Activated naive CD4-positive, alpha-beta T cell (primary cell): ENCODE measurements at regions not wholly inside any gene's neighbourhood (a gene's known extent, or its start where the extent isn't known, plus 50 kb on each side); places are given as distances from the start of the nearest gene placed in this dataset.
"Not testable (repeated sequence)": the region's sequence is repeated elsewhere in the genome, so short reads cannot be mapped to it uniquely, and the experiment has no call there.

Experiments used
- DNase-seq, 4 experiments: peaks; one replicate each; lab custom pipeline; 2025; lab: John Stamatoyannopoulos, UW

DNA sequence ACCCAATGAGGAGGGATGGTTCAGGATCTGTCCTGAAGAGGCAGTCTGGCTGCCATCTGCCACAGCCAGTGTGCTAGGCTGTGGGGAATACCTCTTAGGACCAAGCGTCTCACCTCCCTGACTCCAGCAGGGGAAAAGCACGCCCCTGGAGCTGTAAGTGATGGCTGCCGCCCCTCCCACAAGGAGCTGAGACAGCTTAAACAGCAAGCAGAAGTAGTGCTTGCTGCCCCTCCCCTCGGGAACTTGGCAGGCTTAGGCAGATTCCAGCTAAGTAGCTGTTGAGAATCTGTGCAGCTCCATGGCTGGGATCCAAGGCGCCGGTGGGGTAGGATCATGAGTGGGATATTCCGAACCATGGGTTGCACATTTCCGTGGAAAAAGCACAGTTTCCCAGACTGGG, 360.4 kb upstream of the MDGA2 start:
- no peak for DNase-seq

DNA sequence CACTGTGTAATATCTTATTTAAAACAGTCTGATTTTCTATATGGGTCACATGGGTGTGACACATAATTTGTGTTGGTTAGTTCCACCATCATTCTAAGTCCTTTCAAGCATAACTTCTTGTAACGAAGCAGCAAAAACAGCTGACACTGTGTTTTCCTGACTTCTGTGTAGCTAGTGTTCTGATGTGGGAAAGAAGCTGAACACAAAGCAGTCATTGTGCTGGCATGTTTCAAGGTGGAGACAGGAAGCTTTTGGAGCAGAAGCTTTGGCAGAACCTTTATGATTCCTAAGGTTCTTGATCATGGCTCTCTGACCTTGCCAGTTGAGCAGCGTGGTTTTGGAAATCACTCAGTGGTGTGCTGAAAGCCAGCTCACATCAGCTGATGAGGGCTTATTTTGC, 351.7 kb upstream of the MDGA2 start:
- no peak for DNase-seq

DNA sequence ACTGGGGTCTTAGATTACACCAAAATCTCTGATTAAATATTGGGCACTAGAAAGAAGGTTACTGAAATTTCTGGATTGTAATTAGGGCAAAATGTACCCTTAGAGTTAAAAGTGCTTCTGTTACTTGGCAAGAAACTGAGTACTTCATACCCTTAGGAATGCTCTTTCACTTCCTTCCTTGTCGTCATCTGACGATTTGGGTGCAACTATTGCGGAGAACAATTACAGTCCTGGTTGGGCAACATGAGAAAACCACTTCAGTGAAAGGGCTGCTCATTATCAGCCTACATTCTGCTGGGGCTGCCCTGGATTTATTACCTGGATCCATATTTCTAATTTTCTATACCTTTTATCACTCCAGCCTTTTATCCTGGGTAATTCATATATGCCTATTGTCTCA, 348.5 kb upstream of the MDGA2 start:
- no peak for DNase-seq

DNA sequence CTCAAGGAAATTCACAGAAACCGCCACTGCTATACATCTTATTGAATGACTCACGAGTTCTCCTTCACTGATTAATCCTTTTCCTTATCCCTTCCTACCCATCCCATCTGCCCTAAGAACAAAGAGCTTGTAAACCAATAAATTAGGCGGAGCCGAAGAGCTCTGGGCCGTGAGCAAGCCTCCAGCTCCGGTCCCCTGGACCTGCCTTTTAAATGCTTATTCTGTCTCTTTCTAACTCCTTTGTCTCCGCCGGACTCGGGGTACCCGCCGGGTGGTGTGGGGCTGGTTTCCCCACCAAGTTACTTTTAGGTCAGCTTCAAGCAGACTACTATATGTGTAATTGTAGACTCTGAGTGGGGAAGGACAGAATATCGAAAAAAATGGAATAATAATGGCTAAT, 336.1 kb upstream of the MDGA2 start:
- DNase-seq: not testable (repeated sequence)

DNA sequence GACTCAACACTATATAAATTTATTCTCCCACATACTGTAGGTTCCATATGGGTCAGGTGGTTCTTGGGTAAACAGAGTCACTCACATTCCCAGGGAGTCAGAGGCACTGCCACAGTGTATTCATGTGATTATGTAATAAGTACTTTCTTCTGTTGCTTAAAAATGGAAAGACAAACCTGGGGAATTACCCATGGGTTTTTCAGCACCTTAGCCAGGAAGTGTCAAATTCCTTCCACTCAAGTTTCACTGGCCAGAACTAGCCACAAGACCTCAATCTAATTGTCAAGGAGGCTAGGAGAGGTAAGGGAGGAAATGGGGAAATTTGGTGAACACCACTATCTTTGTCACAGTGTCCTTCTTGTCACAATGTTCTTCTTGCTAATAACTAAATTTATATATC, 333.2 kb upstream of the MDGA2 start:
- DNase-seq: no peak

DNA sequence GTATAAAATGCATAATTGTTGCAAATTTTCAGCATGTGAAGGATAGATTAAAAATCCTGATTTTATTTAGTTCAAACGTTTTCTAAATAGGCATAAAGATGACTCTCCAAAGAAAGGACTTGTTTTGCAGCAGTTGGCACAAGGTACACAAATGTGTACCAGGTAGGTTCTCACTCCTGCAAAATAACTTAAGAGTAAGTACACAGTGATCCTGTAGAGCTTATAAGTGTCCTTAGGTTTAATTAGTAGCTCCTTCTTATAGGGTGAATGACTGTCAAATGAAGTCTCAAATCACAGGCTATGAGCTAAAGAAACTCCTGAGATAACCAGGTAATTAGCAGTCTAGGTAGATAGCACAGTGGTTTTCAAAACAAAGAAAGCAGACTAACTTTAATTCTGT, 330.6 kb upstream of the MDGA2 start:
- DNase-seq: no peak

DNA sequence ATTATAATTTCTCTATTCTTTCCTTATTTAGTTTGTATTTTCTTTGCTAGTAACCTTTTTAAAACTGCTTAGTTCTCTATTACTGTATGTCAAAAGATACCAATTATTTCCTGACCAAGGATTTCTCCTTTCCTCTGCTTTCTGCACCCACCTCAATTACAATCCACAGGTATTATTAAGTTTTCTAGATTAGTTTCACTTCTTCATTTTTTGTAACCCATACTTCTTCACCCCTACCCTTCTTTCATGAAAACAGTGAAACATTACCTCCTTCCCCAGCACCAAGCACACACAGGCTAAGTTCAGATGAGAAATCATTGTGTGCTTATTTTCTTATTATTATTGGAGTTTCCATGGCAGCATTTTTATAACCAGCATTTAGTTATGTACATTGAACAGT, 318.5 kb upstream of the MDGA2 start:
- DNase-seq: no peak

DNA sequence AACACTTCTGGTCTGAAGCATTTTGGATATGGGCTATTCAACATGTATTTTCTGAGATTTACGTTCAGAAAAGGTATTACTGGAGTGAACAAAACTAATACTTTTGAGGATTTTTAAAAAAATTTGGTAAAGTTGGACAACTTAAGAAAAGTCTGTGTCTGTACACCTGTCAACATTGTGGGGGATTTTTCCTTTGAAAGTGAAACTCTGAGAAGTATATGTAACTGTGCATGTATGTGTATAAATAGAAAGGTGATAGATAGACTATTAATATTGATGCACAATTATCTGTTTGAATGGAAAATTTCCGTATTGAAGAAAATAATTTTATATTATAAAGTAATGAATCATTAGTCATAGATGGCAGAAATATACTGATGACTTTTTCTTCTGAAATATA, 312.8 kb upstream of the MDGA2 start:
- no peak for DNase-seq

DNA sequence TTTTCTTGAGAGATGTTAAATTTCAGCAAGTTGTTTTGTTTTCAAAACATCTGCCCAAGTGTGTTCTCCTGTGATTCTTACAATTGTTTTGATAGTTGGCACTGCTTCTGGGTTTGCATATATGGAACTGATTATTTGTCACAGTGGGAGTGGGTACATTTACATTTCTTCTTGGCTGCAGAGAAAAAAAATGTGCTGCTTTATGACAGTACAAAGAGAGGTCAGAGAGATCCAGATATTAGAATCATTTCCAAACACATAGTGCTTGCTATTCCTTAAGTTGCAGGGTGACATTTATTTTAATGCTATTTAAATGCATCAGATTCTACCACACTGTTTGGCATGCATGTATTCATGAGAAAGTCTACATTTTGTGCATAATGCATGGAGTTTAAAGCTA, 303.5 kb upstream of the MDGA2 start:
- DNase-seq: no peak

DNA sequence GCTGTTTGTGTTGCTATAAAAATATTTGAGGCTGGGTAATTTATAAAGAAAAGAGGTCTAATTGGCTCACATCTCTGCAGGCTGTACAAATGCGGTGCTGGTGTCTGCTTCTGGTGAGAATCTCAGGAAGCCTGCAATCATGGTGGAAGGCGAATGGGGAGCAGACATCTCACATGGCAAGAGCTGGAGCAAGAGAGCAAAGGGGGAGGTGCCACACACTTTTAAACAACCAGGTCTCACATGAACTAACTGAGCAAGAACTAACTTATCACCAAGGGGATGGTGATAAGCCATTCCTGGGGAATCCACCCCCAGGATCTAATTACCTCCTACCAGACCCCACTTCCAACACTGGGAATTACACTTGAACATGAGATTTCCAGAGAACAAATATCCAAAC, 300.7 kb upstream of the MDGA2 start:
- DNase-seq: no peak

DNA sequence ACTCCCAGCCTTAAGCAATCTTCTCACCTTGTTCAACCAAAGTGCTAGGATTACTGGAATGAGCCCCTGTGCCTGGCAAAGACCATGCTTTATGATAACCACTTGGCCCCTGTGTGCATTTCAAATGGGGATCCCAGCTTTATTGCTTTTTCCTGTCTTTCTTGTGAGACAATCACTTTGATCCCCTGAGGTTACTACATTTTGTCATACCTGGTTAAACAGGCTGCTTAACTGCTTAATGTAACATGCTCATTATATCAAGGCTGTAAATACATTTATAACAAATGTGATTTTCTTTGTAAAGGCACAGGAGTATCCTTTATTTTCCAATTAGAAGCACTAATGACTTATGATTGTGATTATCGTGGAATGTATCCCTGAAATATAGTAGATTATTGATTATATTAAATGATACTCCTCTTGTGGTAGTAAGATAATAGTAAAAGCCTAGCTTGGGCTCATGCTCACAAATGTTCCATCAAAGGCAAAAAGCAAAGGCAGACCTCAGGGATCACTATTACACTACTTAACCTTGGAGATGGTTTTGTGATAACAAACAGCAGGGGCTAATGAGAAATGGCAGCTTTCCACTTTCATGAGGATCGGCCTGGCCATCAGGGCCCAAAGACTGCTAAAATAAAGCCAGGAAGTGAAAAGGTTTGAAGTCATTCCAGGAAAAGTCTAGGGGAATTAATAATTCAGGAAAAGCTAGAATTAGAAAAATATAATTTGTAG, 290.8 kb upstream of the MDGA2 start:
- no peak for DNase-seq

DNA sequence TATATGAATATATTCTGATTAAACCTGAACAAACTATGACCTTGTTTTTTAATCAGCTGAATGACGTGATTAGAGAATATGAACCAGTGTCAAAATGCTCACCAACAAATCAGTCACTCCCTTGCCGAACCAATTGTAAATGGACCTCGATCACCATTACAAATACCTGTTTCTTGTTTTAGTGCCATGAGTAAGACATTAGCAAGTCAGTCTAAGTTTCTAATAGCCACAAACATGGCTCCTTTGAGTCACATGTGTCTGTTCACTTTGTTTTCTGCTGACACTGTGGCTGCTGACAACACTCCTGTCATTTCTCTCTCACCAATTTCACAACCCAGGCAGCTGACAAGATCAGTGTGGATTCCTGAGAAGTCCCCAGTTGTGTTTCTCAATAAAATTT, 286.2 kb upstream of the MDGA2 start:
- DNase-seq: no peak

DNA sequence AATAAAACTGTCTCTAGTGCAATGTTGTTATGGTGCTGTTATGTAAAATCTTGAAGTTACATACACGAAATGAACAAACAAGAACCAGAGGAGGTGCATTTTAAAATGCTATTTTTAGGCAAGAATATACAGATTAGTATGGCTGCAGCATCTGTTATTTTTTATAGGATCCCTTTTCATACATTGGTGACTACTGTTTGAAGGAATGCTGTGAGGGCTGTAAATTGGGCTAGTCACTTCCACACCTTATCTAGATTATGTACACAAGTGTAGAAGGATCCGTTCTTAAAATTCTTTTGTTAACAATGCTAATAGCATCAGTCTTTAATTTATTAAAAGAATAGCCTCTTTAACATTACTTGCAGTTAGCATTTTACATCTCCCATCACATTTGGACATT, 284.3 kb upstream of the MDGA2 start:
- DNase-seq: no peak

DNA sequence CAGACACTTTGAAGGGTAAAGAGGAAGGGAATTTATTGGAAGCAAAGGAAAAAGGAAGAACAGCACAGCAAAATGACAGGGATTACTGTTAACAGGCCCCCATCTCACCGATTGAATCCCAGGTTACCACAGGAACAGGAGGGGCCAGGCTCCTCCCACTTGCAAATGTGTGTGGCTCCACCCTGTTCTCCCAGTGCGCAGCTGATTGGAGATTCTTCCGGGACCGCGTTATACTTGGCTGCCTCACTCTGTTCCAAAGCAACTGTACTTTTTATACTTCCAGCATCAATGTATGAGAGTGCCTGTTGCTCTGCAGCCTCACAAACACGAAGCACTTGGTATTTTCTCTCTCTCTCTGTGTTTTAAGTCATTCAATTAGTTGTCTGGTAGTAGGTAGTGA, 273.6 kb upstream of the MDGA2 start:
- no peak for DNase-seq

DNA sequence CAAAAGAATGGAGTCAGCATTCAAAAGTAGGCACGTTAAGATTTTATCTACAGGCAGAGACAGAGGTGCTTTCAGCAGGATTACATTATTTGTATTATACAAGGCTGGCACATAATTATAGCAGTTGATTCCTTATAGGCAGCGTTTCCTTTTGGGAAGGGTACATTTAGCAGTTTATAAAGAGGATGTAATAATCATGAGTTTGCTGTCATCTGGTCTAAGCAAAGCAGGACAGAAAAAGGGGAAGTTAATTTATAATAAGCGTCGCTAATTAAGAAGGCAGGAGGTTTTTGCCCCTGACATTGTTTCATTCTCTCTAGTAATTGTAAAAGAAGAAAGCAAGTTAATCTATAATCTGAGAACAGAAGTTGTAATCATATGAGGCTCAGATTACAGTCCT, 259.9 kb upstream of the MDGA2 start:
- no peak for DNase-seq

DNA sequence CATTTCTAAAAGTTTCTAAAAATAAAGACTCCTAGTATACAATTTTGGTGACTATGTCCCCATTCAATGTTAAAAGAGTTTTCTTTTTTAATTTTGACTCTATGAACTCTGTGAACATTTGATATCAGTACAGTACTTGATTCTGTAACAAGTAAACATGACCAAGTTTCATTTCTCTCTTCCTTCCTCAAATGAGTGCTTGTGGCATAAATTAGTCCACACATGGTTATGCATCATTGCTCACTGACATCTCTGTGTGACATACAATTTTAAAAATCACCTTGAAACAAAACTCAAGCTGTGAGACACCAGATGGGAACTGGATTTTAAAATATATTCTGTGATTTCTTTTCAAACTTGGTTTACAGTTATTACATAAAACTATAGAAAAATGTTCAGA, 253.9 kb upstream of the MDGA2 start:
- no peak for DNase-seq

DNA sequence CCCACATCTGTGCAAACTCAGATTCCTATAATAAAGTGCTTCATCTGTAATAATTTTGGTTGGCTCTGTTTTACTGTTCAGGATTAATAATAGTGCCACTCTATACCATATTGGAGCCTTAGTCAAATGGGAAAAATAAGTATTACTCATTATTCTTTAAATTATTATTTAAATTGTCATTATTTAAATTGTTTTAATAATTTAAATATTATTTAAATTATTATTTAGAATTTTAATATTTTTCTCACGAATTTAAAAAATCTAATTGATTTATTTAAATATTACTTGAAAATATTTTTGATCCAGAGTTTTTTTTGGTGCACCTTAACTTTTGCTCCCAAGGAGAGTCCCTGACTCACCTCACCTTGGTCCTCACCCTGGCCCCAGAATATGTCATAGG, 245.7 kb upstream of the MDGA2 start:
- no peak for DNase-seq

DNA sequence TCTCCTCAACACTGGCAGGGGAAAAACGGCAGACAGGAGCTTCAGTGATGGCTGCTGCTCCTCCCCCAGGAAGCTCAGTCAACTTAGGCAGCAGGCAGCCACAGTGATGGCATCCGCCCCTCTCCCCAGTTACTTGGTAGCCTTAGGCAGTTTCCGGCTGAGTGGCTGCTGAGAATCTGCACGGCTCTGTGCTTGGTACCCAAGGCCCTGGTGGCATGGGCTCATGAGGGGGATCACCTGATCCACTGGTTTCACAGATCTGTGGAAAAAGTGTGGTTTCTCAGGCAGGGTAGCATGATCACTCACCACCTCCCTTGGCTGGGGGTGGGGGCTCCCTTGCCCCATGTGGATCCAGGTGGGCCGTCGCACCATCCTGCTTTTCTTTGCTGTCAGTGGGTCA, 244.6 kb upstream of the MDGA2 start:
- DNase-seq: no peak

DNA sequence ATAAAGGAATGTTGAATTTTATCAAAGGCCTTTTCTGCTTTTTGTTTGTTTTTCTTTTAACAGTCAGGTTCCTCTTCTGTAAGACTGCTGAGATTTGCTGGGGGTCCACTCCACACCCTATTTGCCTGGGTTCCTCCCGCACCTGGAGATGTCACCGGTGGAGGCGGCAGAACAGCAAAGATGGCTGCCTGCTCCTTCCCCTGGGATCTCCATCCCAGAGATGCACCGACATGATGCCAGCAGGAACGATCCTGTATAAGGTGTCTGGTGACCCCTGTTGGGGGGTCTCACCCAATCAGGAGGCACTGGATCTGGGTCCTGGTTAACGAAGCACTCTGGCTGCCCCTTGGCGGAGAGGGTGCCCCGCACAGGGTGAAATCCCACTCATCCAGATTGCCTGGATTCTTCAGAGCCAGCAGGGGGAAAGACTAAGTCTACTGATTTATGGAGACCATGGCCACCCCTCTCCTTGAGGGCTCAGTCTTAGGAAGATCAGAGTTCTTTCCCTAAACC, 244.0 kb upstream of the MDGA2 start:
- no peak for DNase-seq

DNA sequence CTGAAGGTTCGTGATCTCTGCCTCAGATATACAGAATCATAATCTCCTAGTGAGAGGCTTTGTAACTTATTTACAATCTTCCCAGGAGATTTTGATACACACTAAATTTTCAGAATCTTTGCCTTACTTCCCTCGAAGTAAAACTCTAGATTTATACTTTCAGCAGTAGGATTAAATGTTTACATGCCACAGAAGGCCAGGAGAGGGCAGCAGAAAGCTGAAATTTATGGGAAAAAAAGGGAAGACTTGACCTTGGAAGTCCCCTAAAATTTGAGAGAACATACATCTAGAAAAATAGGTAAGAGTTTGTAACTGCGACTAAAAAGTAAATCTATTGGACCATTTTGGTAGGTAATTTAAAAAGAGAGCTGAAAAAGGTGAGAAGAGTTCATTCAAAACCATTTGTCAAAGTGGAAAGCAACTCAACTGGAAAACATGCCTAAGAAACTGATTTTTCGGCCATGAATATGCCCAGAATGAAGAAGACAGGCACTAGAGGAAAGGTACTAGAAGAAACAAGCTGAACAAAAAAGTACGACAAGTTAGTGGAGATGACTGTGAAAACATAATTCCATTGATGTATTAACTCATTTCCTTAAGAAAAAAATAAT, 242.0 kb upstream of the MDGA2 start:
- DNase-seq: no peak

DNA sequence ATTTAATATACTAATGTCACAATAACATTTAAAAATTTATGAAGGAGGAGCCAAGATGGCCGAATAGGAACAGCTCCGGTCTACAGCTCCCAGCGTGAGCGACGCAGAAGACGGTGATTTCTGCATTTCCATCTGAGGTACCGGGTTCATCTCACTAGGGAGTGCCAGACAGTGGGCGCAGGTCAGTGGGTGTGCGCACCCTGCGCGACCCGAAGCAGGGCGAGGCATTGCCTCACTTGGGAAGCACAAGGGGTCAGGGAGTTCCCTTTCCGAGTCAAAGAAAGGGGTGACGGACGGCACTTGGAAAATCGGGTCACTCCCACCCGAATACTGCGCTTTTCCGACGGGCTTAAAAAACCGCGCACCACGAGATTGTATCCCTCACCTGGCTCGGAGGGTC, 225.7 kb upstream of the MDGA2 start:
- DNase-seq: not testable (repeated sequence)

DNA sequence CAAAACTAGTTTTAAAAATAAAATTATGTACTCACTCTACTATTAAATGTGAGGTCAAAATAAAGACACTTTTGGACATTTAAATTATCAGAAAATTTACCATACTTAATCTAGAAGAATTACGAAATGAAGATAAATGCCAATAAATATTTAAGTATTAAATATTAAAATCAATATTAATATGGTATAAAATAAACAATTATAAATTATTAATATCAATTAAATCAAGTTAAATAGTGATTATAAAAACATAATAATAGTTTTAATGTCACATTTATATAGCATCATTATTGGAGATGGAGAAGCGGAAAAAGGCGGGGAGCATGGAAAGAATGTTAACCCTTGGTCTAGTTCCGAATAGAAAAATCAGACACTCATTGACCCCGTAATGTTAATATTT, 224.3 kb upstream of the MDGA2 start:
- DNase-seq: no peak

DNA sequence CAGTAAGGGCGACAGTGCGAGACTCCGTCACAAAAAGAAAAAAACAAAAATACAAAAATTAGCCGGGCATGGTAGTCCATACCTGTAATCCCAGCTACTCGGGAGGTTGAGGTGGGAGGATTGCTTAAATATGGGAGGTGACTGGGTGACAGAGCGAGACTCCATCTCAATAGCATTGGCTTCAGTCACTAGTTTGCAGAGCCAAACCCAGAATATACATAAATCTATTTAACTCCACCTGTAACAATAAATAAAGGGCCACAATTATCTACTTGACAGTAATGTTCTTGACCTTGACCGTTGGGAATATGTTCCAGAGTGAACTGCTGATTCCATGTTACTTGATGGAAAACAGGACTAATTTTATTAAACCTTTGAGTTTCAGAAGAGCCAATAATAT, 198.9 kb upstream of the MDGA2 start:
- DNase-seq: no peak

DNA sequence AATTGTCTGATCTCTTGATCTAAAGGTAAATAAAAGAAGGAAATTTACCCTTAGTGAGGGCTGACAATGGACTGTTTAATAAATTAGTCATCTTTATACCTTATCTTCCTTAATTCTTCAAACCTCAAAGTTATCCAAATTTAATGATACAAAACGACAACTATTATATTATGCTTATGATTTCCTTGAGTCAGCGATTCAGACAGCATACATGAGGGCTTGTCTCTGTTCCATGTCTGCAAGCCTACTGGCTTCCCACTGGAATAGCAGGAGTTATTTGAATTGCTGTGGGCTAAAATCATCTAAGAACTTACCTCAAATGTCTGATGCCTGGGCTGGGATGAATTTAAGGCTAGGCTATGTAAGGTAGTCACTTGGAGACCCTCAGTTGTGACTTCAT, 197.2 kb upstream of the MDGA2 start:
- DNase-seq: no peak
